IgD-negative memory B cell (primary cell): ENCODE measurements at regions not wholly inside any gene's neighbourhood (a gene's known extent, or its start where the extent isn't known, plus 50 kb on each side); places are given as distances from the start of the nearest gene placed in this dataset.
A peak's percentile ranks its signal among the peaks of the same experiment; 100 is the strongest.
"Not testable (repeated sequence)": the region's sequence is repeated elsewhere in the genome, so short reads cannot be mapped to it uniquely, and the experiment has no call there.

Experiments used
- H3K27ac Mint-ChIP-seq, 3 donors: one replicate each; pipeline ENCODE4 v1.8.0; 2020 to 2022; ENCODE audit warnings: mild to moderate bottlenecking in 3 of 3, mixed read lengths in 3 of 3, moderate library complexity in 1 of 3
- H3K27me3 Mint-ChIP-seq: one replicate; pipeline ENCODE4 v1.8.0; 2021; ENCODE audit warnings: mixed read lengths
- H3K36me3 Mint-ChIP-seq: one replicate; pipeline ENCODE4 v1.8.0; 2020; ENCODE audit warnings: mild to moderate bottlenecking, mixed read lengths
- H3K4me1 Mint-ChIP-seq, 3 donors: one replicate each; pipeline ENCODE4 v1.8.0; 2020 to 2022; ENCODE audit warnings: mixed read lengths in 3 of 3, mild to moderate bottlenecking in 1 of 3
- H3K4me3 Mint-ChIP-seq, 4 donors: one replicate each; pipeline ENCODE4 v1.8.0; 2020 to 2022; ENCODE audit warnings: mild to moderate bottlenecking in 4 of 4, mixed read lengths in 4 of 4, moderate library complexity in 3 of 4
- H3K9me3 Mint-ChIP-seq, 3 donors: one replicate each; pipeline ENCODE4 v1.8.0; 2020 to 2021; ENCODE audit warnings: mixed read lengths in 3 of 3, mild to moderate bottlenecking in 1 of 3

GRCh38 chr4:188647820-188648370 is 508.7 kb downstream of the TRIML1 start:
- no peaks in the 10 kb centered on the region for H3K4me1 Mint-ChIP-seq

GRCh38 chr4:188649635-188650034 is 510.4 kb downstream of the TRIML1 start:
- H3K27ac Mint-ChIP-seq, result no peak overlapping the region
- no peak overlapping the region for H3K4me3 Mint-ChIP-seq
- no peaks in the 10 kb centered on the region for H3K27me3 Mint-ChIP-seq
- no peaks in the 10 kb centered on the region for H3K36me3 Mint-ChIP-seq
- H3K9me3 Mint-ChIP-seq, result peaks cover 3 to 22% (median 8%) of the 10 kb centered on the region in 3 donors
- no peaks in the 10 kb centered on the region for H3K4me1 Mint-ChIP-seq

More at GRCh38 chr4:188647820-188648370, 508.7 kb downstream of the TRIML1 start:
- Mint-ChIP-seq H3K27ac (no peak overlapping the region), H3K4me3 (no peak overlapping the region), H3K27me3 (no peaks in the 10 kb centered on the region), H3K9me3 (peaks cover 3 to 22% (median 8%) of the 10 kb centered on the region in 3 donors), H3K36me3 (no peaks in the 10 kb centered on the region)

- Mint-ChIP-seq H3K27ac (no peak overlapping the region), H3K27me3 (no peaks in the 10 kb centered on the region), H3K4me3 (no peak overlapping the region), H3K36me3 (no peaks in the 10 kb centered on the region), H3K9me3 (peaks cover 3 to 22% (median 8%) of the 10 kb centered on the region in 3 donors), H3K4me1 (no peaks in the 10 kb centered on the region)
Observed at GRCh38 chr4:188650516-188650915, 511.3 kb downstream of the TRIML1 start.

- Mint-ChIP-seq H3K36me3 (peaks cover 4% of the 10 kb centered on the region), H3K27ac (peak overlapping the region in 1 of 3 donors; percentile 39), H3K4me3 (no peak overlapping the region), H3K27me3 (no peaks in the 10 kb centered on the region), H3K4me1 (no peaks in the 10 kb centered on the region), H3K9me3 (peaks cover 0 to 5% (median 5%) of the 10 kb centered on the region in 3 donors)
Observed at GRCh38 chr4:188657365-188657764, 518.1 kb downstream of the TRIML1 start.

- peaks cover 4% of the 10 kb centered on the region for H3K36me3 Mint-ChIP-seq
- no peaks in the 10 kb centered on the region for H3K4me1 Mint-ChIP-seq
- H3K9me3 Mint-ChIP-seq, result peaks cover 1 to 13% (median 5%) of the 10 kb centered on the region in 3 donors
- H3K27ac Mint-ChIP-seq, result no peak overlapping the region
- no peaks in the 10 kb centered on the region for H3K27me3 Mint-ChIP-seq
- H3K4me3 Mint-ChIP-seq, result no peak overlapping the region
Observed at GRCh38 chr4:188658958-188659522, 519.8 kb downstream of the TRIML1 start.

GRCh38 chr4:188660796-188661195 is 521.6 kb downstream of the TRIML1 start:
- Mint-ChIP-seq H3K27ac (no peak overlapping the region), H3K4me3 (no peak overlapping the region), H3K9me3 (peaks cover 3 to 16% (median 5%) of the 10 kb centered on the region in 3 donors), H3K4me1 (no peaks in the 10 kb centered on the region), H3K27me3 (no peaks in the 10 kb centered on the region), H3K36me3 (peaks cover 4% of the 10 kb centered on the region)

GRCh38 chr4:188661502-188661901 is 522.3 kb downstream of the TRIML1 start:
- Mint-ChIP-seq H3K4me1 (no peaks in the 10 kb centered on the region), H3K9me3 (peaks cover 5 to 16% (median 6%) of the 10 kb centered on the region in 3 donors), H3K4me3 (no peak overlapping the region), H3K27ac (no peak overlapping the region), H3K36me3 (peaks cover 2% of the 10 kb centered on the region), H3K27me3 (no peaks in the 10 kb centered on the region)

- H3K36me3 Mint-ChIP-seq, result peaks cover 2% of the 10 kb centered on the region
- H3K4me1 Mint-ChIP-seq, result no peaks in the 10 kb centered on the region
- H3K27me3 Mint-ChIP-seq, result no peaks in the 10 kb centered on the region
- H3K27ac Mint-ChIP-seq, result no peak overlapping the region
- H3K9me3 Mint-ChIP-seq, result peaks cover 3 to 15% (median 6%) of the 10 kb centered on the region in 3 donors
- no peak overlapping the region for H3K4me3 Mint-ChIP-seq
Observed at GRCh38 chr4:188663369-188663768, 524.1 kb downstream of the TRIML1 start.

- Mint-ChIP-seq H3K9me3 (peaks cover 1 to 11% (median 9%) of the 10 kb centered on the region in 3 donors), H3K36me3 (peaks cover 2% of the 10 kb centered on the region), H3K27ac (no peak overlapping the region), H3K4me1 (peaks cover 0 to 2% (median 0%) of the 10 kb centered on the region in 3 donors), H3K4me3 (no peak overlapping the region), H3K27me3 (no peaks in the 10 kb centered on the region)
Observed at GRCh38 chr4:188665491-188666457, 526.5 kb downstream of the TRIML1 start.

GRCh38 chr4:188678691-188679090 is 539.5 kb downstream of the TRIML1 start:
- H3K36me3 Mint-ChIP-seq, H3K27me3 Mint-ChIP-seq, H3K4me1 Mint-ChIP-seq, H3K27ac Mint-ChIP-seq, H3K4me3 Mint-ChIP-seq: not testable (repeated sequence)
- peaks cover 0 to 11% (median 11%) of the 10 kb centered on the region in 3 donors for H3K9me3 Mint-ChIP-seq

GRCh38 chr4:188680004-188680666 is 540.9 kb downstream of the TRIML1 start:
- Mint-ChIP-seq H3K36me3 (no peaks in the 10 kb centered on the region), H3K4me1 (no peaks in the 10 kb centered on the region), H3K27ac (peak overlapping the region in 1 of 3 donors; percentile 21), H3K9me3 (peaks cover 0 to 7% (median 5%) of the 10 kb centered on the region in 3 donors), H3K4me3 (no peak overlapping the region), H3K27me3 (no peaks in the 10 kb centered on the region)

GRCh38 chr4:188680667-188681063 is 541.4 kb downstream of the TRIML1 start:
- Mint-ChIP-seq H3K4me3 (no peak overlapping the region), H3K9me3 (peaks cover 0 to 5% (median 4%) of the 10 kb centered on the region in 3 donors), H3K27me3 (no peaks in the 10 kb centered on the region), H3K27ac (no peak overlapping the region), H3K36me3 (no peaks in the 10 kb centered on the region), H3K4me1 (no peaks in the 10 kb centered on the region)

- Mint-ChIP-seq H3K9me3 (peaks cover 4 to 5% (median 4%) of the 10 kb centered on the region in 3 donors), H3K27ac (no peak overlapping the region), H3K36me3 (no peaks in the 10 kb centered on the region), H3K4me3 (no peak overlapping the region), H3K4me1 (no peaks in the 10 kb centered on the region), H3K27me3 (no peaks in the 10 kb centered on the region)
Observed at GRCh38 chr4:188682321-188682720, 543.1 kb downstream of the TRIML1 start.

GRCh38 chr4:188683571-188683970 is 544.3 kb downstream of the TRIML1 start:
- H3K4me3 Mint-ChIP-seq, result no peak overlapping the region
- H3K4me1 Mint-ChIP-seq, result no peaks in the 10 kb centered on the region
- peaks cover 1% of the 10 kb centered on the region for H3K36me3 Mint-ChIP-seq
- H3K27me3 Mint-ChIP-seq, result no peaks in the 10 kb centered on the region
- H3K27ac Mint-ChIP-seq, result no peak overlapping the region
- peaks cover 0 to 4% (median 4%) of the 10 kb centered on the region in 3 donors for H3K9me3 Mint-ChIP-seq

- Mint-ChIP-seq H3K4me3 (no peak overlapping the region), H3K36me3 (peaks cover 1% of the 10 kb centered on the region), H3K9me3 (peaks cover 0 to 4% (median 0%) of the 10 kb centered on the region in 3 donors), H3K27me3 (no peaks in the 10 kb centered on the region), H3K4me1 (no peaks in the 10 kb centered on the region), H3K27ac (no peak overlapping the region)
Observed at GRCh38 chr4:188688956-188689355, 549.7 kb downstream of the TRIML1 start.
